H9 (cell line): ENCODE measurements at regions not wholly inside any gene's neighbourhood (a gene's known extent, or its start where the extent isn't known, plus 50 kb on each side); places are given as distances from the start of the nearest gene placed in this dataset.

ENCODE experiments used
- DNase-seq: peaks from one replicate; pipeline ENCODE4 v3.0.0-alpha.2; 2017
- H2AFZ ChIP-seq: one replicate; pipeline ENCODE4 v1.6.1; 2013; ENCODE audit warnings: mild to moderate bottlenecking, low read length, control low read depth, moderate library complexity
- H2AK5ac ChIP-seq: 2 replicates; pipeline ENCODE4 v1.6.1; 2013; ENCODE audit warnings: low read length, control low read depth, mixed read lengths; ENCODE audit not compliant: insufficient read length
- H2BK120ac ChIP-seq: one replicate; pipeline ENCODE4 v1.6.1; 2013; ENCODE audit warnings: low read depth, mild to moderate bottlenecking, low read length, control low read depth, inconsistent platforms; ENCODE audit not compliant: poor library complexity, severe bottlenecking
- H2BK12ac ChIP-seq: 2 replicates; pipeline ENCODE4 v1.6.1; 2013; ENCODE audit warnings: low read length, control low read depth, mixed read lengths, low read depth; ENCODE audit not compliant: insufficient read length
- H2BK15ac ChIP-seq: 2 replicates; pipeline ENCODE4 v1.6.1; 2013; ENCODE audit warnings: low read depth, low read length, control low read depth
- H2BK20ac ChIP-seq: one replicate; pipeline ENCODE4 v1.6.1; 2013; ENCODE audit warnings: low read depth, mild to moderate bottlenecking, low read length, control low read depth, inconsistent platforms; ENCODE audit not compliant: poor library complexity, severe bottlenecking
- H2BK5ac ChIP-seq: 2 replicates; pipeline ENCODE4 v1.6.1; 2013; ENCODE audit warnings: low read length, control low read depth, mixed read lengths; ENCODE audit not compliant: insufficient read length
- H3K14ac ChIP-seq: 2 replicates; pipeline ENCODE4 v1.6.1; 2013; ENCODE audit warnings: low read length, control low read depth; ENCODE audit not compliant: insufficient read depth
- H3K18ac ChIP-seq: 2 replicates; pipeline ENCODE4 v1.6.1; 2013; ENCODE audit warnings: low read depth, mild to moderate bottlenecking, mixed read lengths, low read length, control low read depth; ENCODE audit not compliant: insufficient read length
- H3K23ac ChIP-seq: 2 replicates; pipeline ENCODE4 v1.6.1; 2013; ENCODE audit warnings: low read length, control low read depth, mixed read lengths, low read depth; ENCODE audit not compliant: insufficient read length
- H3K23me2 ChIP-seq: 2 replicates; pipeline ENCODE4 v1.6.1; 2013; ENCODE audit warnings: low read depth, mild to moderate bottlenecking, mixed read lengths, low read length, control low read depth; ENCODE audit not compliant: insufficient read length, poor library complexity, severe bottlenecking
- H3K27ac ChIP-seq: 2 replicates; pipeline ENCODE4 v1.5.1; 2013; ENCODE audit warnings: low read length, control low read depth, mixed read lengths, low read depth; ENCODE audit not compliant: insufficient read length
- H3K27me3 ChIP-seq: 2 replicates; pipeline ENCODE4 v1.6.1; 2013; ENCODE audit warnings: low read length, control low read depth, inconsistent platforms; ENCODE audit not compliant: insufficient read depth
- H3K4ac ChIP-seq: 2 replicates; pipeline ENCODE4 v1.6.1; 2013; ENCODE audit warnings: low read depth, mild to moderate bottlenecking, control low read depth, inconsistent platforms, low read length, moderate library complexity
- H3K4me1 ChIP-seq: 2 replicates; pipeline ENCODE4 v1.6.1; 2013; ENCODE audit warnings: low read length, control low read depth, inconsistent platforms; ENCODE audit not compliant: insufficient read depth
- H3K4me2 ChIP-seq: 2 replicates; pipeline ENCODE4 v1.6.1; 2013; ENCODE audit warnings: low read length, control low read depth, mixed read lengths; ENCODE audit not compliant: insufficient read length, insufficient read depth
- H3K56ac ChIP-seq: 2 replicates; pipeline ENCODE4 v1.6.1; 2013; ENCODE audit warnings: low read depth, mild to moderate bottlenecking, mixed read lengths, low read length, control low read depth; ENCODE audit not compliant: insufficient read length
- H3K79me1 ChIP-seq: 2 replicates; pipeline ENCODE4 v1.6.1; 2013; ENCODE audit warnings: low read depth, mild to moderate bottlenecking, moderate library complexity, low read length, control low read depth, inconsistent platforms; ENCODE audit not compliant: insufficient read depth, poor library complexity, severe bottlenecking
- H3K79me2 ChIP-seq: 2 replicates; pipeline ENCODE4 v1.6.1; 2013; ENCODE audit warnings: low read length, control low read depth, inconsistent platforms; ENCODE audit not compliant: insufficient read depth
- H3K9ac ChIP-seq: 2 replicates; pipeline ENCODE4 v1.6.1; 2013; ENCODE audit warnings: low read length, control low read depth, mixed read lengths; ENCODE audit not compliant: insufficient read length; ENCODE audit errors: extremely low read depth
- H3K9me3 ChIP-seq: one replicate; pipeline ENCODE4 v1.6.1; 2013; ENCODE audit warnings: low read depth, low read length, inconsistent platforms; ENCODE audit not compliant: control insufficient read depth
- H3T11ph ChIP-seq: one replicate; pipeline ENCODE4 v1.6.1; 2013; ENCODE audit warnings: mild to moderate bottlenecking, low read length, control low read depth, inconsistent platforms
- H4K20me1 ChIP-seq: one replicate; pipeline ENCODE4 v1.6.1; 2013; ENCODE audit not compliant: control insufficient read depth, insufficient read length, insufficient read depth
- H4K5ac ChIP-seq: 2 replicates; pipeline ENCODE4 v1.6.1; 2013; ENCODE audit warnings: low read depth, mild to moderate bottlenecking, mixed read lengths, low read length, control low read depth; ENCODE audit not compliant: insufficient read length
- H4K8ac ChIP-seq: replicated peaks from 2 replicates; pipeline ENCODE4 v1.6.1; 2013; ENCODE audit warnings: low read length, control low read depth, mixed read lengths, low read depth; ENCODE audit not compliant: insufficient read length
- H4K91ac ChIP-seq: 2 replicates; pipeline ENCODE4 v1.6.1; 2013; ENCODE audit warnings: low read depth, mild to moderate bottlenecking, moderate library complexity, mixed read lengths, low read length, control low read depth; ENCODE audit not compliant: insufficient read length
- H3K27ac Mint-ChIP-seq, 3 experiments: 2 replicates in 2 of 3; 3 replicates in 1 of 3; pipeline ENCODE4 v1.8.0; 2020 to 2021; ENCODE audit warnings: mixed read lengths in 3 of 3, mild to moderate bottlenecking in 1 of 3, moderate library complexity in 1 of 3
- H3K27me3 Mint-ChIP-seq: 2 replicates; pipeline ENCODE4 v1.8.0; 2021; ENCODE audit warnings: low read depth, mild to moderate bottlenecking, moderate library complexity, mixed read lengths
- H3K36me3 Mint-ChIP-seq, 3 experiments: 2 replicates in 2 of 3; 3 replicates in 1 of 3; pipeline ENCODE4 v1.8.0; 2020 to 2021; ENCODE audit warnings: low read depth in 3 of 3, mixed read lengths in 3 of 3; ENCODE audit not compliant: insufficient read depth in 1 of 3
- H3K4me1 Mint-ChIP-seq, 2 experiments: 2 replicates each; pipeline ENCODE4 v1.8.0; 2020; ENCODE audit warnings: mixed read lengths in 2 of 2
- H3K4me3 Mint-ChIP-seq, 2 experiments: 2 replicates in 1 of 2; 3 replicates in 1 of 2; pipeline ENCODE4 v1.8.0; 2020 to 2021; ENCODE audit warnings: mild to moderate bottlenecking in 2 of 2, mixed read lengths in 2 of 2, moderate library complexity in 1 of 2
- H3K9me3 Mint-ChIP-seq, 2 experiments: 2 replicates in 1 of 2; 3 replicates in 1 of 2; pipeline ENCODE4 v1.8.0; 2020; ENCODE audit warnings: mild to moderate bottlenecking in 2 of 2, mixed read lengths in 2 of 2, moderate library complexity in 1 of 2
- TF ChIP-seq, protein P1 (sequence below): fragments of 200-600 bp; sonication (generic); conservative IDR thresholded peaks from 3 replicates; pipeline ENCODE4 v1.8.0; 2021; ENCODE audit warnings: antibody characterized with exemption, mild to moderate bottlenecking

- no peak overlapping the region for H3K27ac ChIP-seq
- Mint-ChIP-seq H3K27me3 (no peaks in the 10 kb centered on the region), H3K9me3 (peaks cover 6 to 9% of the 10 kb centered on the region in 2 experiments; a peak in 4 of 5 replicates), H3K27ac (no peak overlapping the region), H3K4me3 (no peak overlapping the region), H3K4me1 (no peaks in the 10 kb centered on the region), H3K36me3 (peaks cover 0 to 5% (median 2%) of the 10 kb centered on the region in 3 experiments; a peak in 3 of 7 replicates)
- no peaks in the 10 kb centered on the region for H3K79me2 ChIP-seq
- H3K4me1 ChIP-seq = no peaks in the 10 kb centered on the region
- H3K4ac ChIP-seq = no peak overlapping the region
- H3K9me3 ChIP-seq = no peaks in the 10 kb centered on the region
- H2AK5ac ChIP-seq = no peak overlapping the region
- no peak overlapping the region for H3K23ac ChIP-seq
- no peak overlapping the region for H3K4me2 ChIP-seq
- no peak overlapping the region for H2BK15ac ChIP-seq
- no peaks in the 10 kb centered on the region for H3K27me3 ChIP-seq
- H3K14ac ChIP-seq = no peak overlapping the region
- H3K23me2 ChIP-seq = no peaks in the 10 kb centered on the region
- no peak overlapping the region for H4K5ac ChIP-seq
- H3T11ph ChIP-seq = no peak overlapping the region
- H4K91ac ChIP-seq = no peak overlapping the region
- no peak overlapping the region for H2BK5ac ChIP-seq
- no peak overlapping the region for H3K9ac ChIP-seq
- DNase-seq = no peak
- no peak overlapping the region for H3K18ac ChIP-seq
- no peak overlapping the region for H4K8ac ChIP-seq
- H2BK120ac ChIP-seq = no peak overlapping the region
- H2BK20ac ChIP-seq = no peak overlapping the region
- no peak overlapping the region for H2BK12ac ChIP-seq
- TF ChIP-seq, protein P1, sequence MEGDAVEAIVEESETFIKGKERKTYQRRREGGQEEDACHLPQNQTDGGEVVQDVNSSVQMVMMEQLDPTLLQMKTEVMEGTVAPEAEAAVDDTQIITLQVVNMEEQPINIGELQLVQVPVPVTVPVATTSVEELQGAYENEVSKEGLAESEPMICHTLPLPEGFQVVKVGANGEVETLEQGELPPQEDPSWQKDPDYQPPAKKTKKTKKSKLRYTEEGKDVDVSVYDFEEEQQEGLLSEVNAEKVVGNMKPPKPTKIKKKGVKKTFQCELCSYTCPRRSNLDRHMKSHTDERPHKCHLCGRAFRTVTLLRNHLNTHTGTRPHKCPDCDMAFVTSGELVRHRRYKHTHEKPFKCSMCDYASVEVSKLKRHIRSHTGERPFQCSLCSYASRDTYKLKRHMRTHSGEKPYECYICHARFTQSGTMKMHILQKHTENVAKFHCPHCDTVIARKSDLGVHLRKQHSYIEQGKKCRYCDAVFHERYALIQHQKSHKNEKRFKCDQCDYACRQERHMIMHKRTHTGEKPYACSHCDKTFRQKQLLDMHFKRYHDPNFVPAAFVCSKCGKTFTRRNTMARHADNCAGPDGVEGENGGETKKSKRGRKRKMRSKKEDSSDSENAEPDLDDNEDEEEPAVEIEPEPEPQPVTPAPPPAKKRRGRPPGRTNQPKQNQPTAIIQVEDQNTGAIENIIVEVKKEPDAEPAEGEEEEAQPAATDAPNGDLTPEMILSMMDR = no peak
- no peaks in the 10 kb centered on the region for H4K20me1 ChIP-seq
- H3K79me1 ChIP-seq = no peaks in the 10 kb centered on the region
- H2AFZ ChIP-seq = no peak overlapping the region
- H3K56ac ChIP-seq = no peak overlapping the region
Observed at GRCh38 chr2:163527381-163527780, 208.4 kb downstream of the FIGN start.
